H9 (cell line): ENCODE measurements at regions not wholly inside any gene's neighbourhood (a gene's known extent, or its start where the extent isn't known, plus 50 kb on each side); places are given as distances from the start of the nearest gene placed in this dataset.

Experiments
- DNase-seq: peaks from one replicate; pipeline ENCODE4 v3.0.0-alpha.2; 2017
- H2AFZ ChIP-seq: one replicate; pipeline ENCODE4 v1.6.1; 2013; ENCODE audit warnings: mild to moderate bottlenecking, low read length, control low read depth, moderate library complexity
- H2AK5ac ChIP-seq: 2 replicates; pipeline ENCODE4 v1.6.1; 2013; ENCODE audit warnings: low read length, control low read depth, mixed read lengths; ENCODE audit not compliant: insufficient read length
- H2BK120ac ChIP-seq: one replicate; pipeline ENCODE4 v1.6.1; 2013; ENCODE audit warnings: low read depth, mild to moderate bottlenecking, low read length, control low read depth, inconsistent platforms; ENCODE audit not compliant: poor library complexity, severe bottlenecking
- H2BK12ac ChIP-seq: 2 replicates; pipeline ENCODE4 v1.6.1; 2013; ENCODE audit warnings: low read length, control low read depth, mixed read lengths, low read depth; ENCODE audit not compliant: insufficient read length
- H2BK15ac ChIP-seq: 2 replicates; pipeline ENCODE4 v1.6.1; 2013; ENCODE audit warnings: low read depth, low read length, control low read depth
- H2BK20ac ChIP-seq: one replicate; pipeline ENCODE4 v1.6.1; 2013; ENCODE audit warnings: low read depth, mild to moderate bottlenecking, low read length, control low read depth, inconsistent platforms; ENCODE audit not compliant: poor library complexity, severe bottlenecking
- H2BK5ac ChIP-seq: 2 replicates; pipeline ENCODE4 v1.6.1; 2013; ENCODE audit warnings: low read length, control low read depth, mixed read lengths; ENCODE audit not compliant: insufficient read length
- H3K14ac ChIP-seq: 2 replicates; pipeline ENCODE4 v1.6.1; 2013; ENCODE audit warnings: low read length, control low read depth; ENCODE audit not compliant: insufficient read depth
- H3K18ac ChIP-seq: 2 replicates; pipeline ENCODE4 v1.6.1; 2013; ENCODE audit warnings: low read depth, mild to moderate bottlenecking, mixed read lengths, low read length, control low read depth; ENCODE audit not compliant: insufficient read length
- H3K23ac ChIP-seq: 2 replicates; pipeline ENCODE4 v1.6.1; 2013; ENCODE audit warnings: low read length, control low read depth, mixed read lengths, low read depth; ENCODE audit not compliant: insufficient read length
- H3K23me2 ChIP-seq: 2 replicates; pipeline ENCODE4 v1.6.1; 2013; ENCODE audit warnings: low read depth, mild to moderate bottlenecking, mixed read lengths, low read length, control low read depth; ENCODE audit not compliant: insufficient read length, poor library complexity, severe bottlenecking
- H3K27ac ChIP-seq: 2 replicates; pipeline ENCODE4 v1.5.1; 2013; ENCODE audit warnings: low read length, control low read depth, mixed read lengths, low read depth; ENCODE audit not compliant: insufficient read length
- H3K27me3 ChIP-seq: 2 replicates; pipeline ENCODE4 v1.6.1; 2013; ENCODE audit warnings: low read length, control low read depth, inconsistent platforms; ENCODE audit not compliant: insufficient read depth
- H3K4ac ChIP-seq: 2 replicates; pipeline ENCODE4 v1.6.1; 2013; ENCODE audit warnings: low read depth, mild to moderate bottlenecking, control low read depth, inconsistent platforms, low read length, moderate library complexity
- H3K4me1 ChIP-seq: 2 replicates; pipeline ENCODE4 v1.6.1; 2013; ENCODE audit warnings: low read length, control low read depth, inconsistent platforms; ENCODE audit not compliant: insufficient read depth
- H3K4me2 ChIP-seq: 2 replicates; pipeline ENCODE4 v1.6.1; 2013; ENCODE audit warnings: low read length, control low read depth, mixed read lengths; ENCODE audit not compliant: insufficient read length, insufficient read depth
- H3K56ac ChIP-seq: 2 replicates; pipeline ENCODE4 v1.6.1; 2013; ENCODE audit warnings: low read depth, mild to moderate bottlenecking, mixed read lengths, low read length, control low read depth; ENCODE audit not compliant: insufficient read length
- H3K79me1 ChIP-seq: 2 replicates; pipeline ENCODE4 v1.6.1; 2013; ENCODE audit warnings: low read depth, mild to moderate bottlenecking, moderate library complexity, low read length, control low read depth, inconsistent platforms; ENCODE audit not compliant: insufficient read depth, poor library complexity, severe bottlenecking
- H3K79me2 ChIP-seq: 2 replicates; pipeline ENCODE4 v1.6.1; 2013; ENCODE audit warnings: low read length, control low read depth, inconsistent platforms; ENCODE audit not compliant: insufficient read depth
- H3K9ac ChIP-seq: 2 replicates; pipeline ENCODE4 v1.6.1; 2013; ENCODE audit warnings: low read length, control low read depth, mixed read lengths; ENCODE audit not compliant: insufficient read length; ENCODE audit errors: extremely low read depth
- H3K9me3 ChIP-seq: one replicate; pipeline ENCODE4 v1.6.1; 2013; ENCODE audit warnings: low read depth, low read length, inconsistent platforms; ENCODE audit not compliant: control insufficient read depth
- H3T11ph ChIP-seq: one replicate; pipeline ENCODE4 v1.6.1; 2013; ENCODE audit warnings: mild to moderate bottlenecking, low read length, control low read depth, inconsistent platforms
- H4K20me1 ChIP-seq: one replicate; pipeline ENCODE4 v1.6.1; 2013; ENCODE audit not compliant: control insufficient read depth, insufficient read length, insufficient read depth
- H4K5ac ChIP-seq: 2 replicates; pipeline ENCODE4 v1.6.1; 2013; ENCODE audit warnings: low read depth, mild to moderate bottlenecking, mixed read lengths, low read length, control low read depth; ENCODE audit not compliant: insufficient read length
- H4K8ac ChIP-seq: replicated peaks from 2 replicates; pipeline ENCODE4 v1.6.1; 2013; ENCODE audit warnings: low read length, control low read depth, mixed read lengths, low read depth; ENCODE audit not compliant: insufficient read length
- H4K91ac ChIP-seq: 2 replicates; pipeline ENCODE4 v1.6.1; 2013; ENCODE audit warnings: low read depth, mild to moderate bottlenecking, moderate library complexity, mixed read lengths, low read length, control low read depth; ENCODE audit not compliant: insufficient read length
- H3K27ac Mint-ChIP-seq, 3 experiments: 2 replicates in 2 of 3; 3 replicates in 1 of 3; pipeline ENCODE4 v1.8.0; 2020 to 2021; ENCODE audit warnings: mixed read lengths in 3 of 3, mild to moderate bottlenecking in 1 of 3, moderate library complexity in 1 of 3
- H3K27me3 Mint-ChIP-seq: 2 replicates; pipeline ENCODE4 v1.8.0; 2021; ENCODE audit warnings: low read depth, mild to moderate bottlenecking, moderate library complexity, mixed read lengths
- H3K36me3 Mint-ChIP-seq, 3 experiments: 2 replicates in 2 of 3; 3 replicates in 1 of 3; pipeline ENCODE4 v1.8.0; 2020 to 2021; ENCODE audit warnings: low read depth in 3 of 3, mixed read lengths in 3 of 3; ENCODE audit not compliant: insufficient read depth in 1 of 3
- H3K4me1 Mint-ChIP-seq, 2 experiments: 2 replicates each; pipeline ENCODE4 v1.8.0; 2020; ENCODE audit warnings: mixed read lengths in 2 of 2
- H3K4me3 Mint-ChIP-seq, 2 experiments: 2 replicates in 1 of 2; 3 replicates in 1 of 2; pipeline ENCODE4 v1.8.0; 2020 to 2021; ENCODE audit warnings: mild to moderate bottlenecking in 2 of 2, mixed read lengths in 2 of 2, moderate library complexity in 1 of 2
- H3K9me3 Mint-ChIP-seq, 2 experiments: 2 replicates in 1 of 2; 3 replicates in 1 of 2; pipeline ENCODE4 v1.8.0; 2020; ENCODE audit warnings: mild to moderate bottlenecking in 2 of 2, mixed read lengths in 2 of 2, moderate library complexity in 1 of 2
- WGBS: extraction: QIAGEN DNeasy Blood & Tissue Kit; methylation state at CpG from one replicate; pipeline ENCODE4 v1.1.7; 2013; ENCODE audit warnings: missing lambda C conversion rate, low lambda C conversion rate, mixed read lengths; ENCODE audit not compliant: insufficient read length; ENCODE audit errors: extremely low coverage; 5-methylcytosine and 5-hydroxymethylcytosine counted together
- TF ChIP-seq, protein P1 (sequence below): fragments of 200-600 bp; sonication (generic); conservative IDR thresholded peaks from 3 replicates; pipeline ENCODE4 v1.8.0; 2021; ENCODE audit warnings: antibody characterized with exemption, mild to moderate bottlenecking

DNA sequence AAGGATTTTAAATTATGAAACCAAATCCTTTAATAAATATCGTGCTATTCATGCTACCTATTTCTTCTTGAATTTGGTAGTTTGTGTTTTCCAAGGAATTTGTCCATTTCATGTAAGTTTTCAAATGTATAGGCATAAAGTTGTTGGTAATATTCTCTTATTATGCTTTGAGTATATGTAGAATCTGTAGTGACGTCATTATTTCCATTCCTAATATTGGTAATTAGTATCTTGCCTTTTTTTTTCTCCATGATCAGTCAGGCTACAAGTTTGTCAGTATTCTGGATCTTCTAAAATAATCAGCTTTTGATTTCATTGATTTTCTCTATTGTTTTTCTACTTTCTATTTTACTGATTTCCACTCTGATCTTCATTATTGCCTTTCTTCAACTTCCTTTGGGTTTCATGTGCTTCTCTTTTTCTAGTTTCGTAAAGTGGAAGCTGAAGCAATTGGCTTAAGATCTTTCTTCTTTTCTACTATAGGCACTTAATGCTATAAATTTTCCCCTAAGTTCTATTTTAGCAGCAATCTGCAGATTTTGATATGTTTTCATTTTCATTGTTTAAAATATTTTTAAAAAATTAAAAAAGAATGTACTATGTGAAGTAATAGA lies 156.5 kb upstream of the HDAC9 start:
- peaks cover 3 to 9% (median 3%) of the 10 kb centered on the region in 3 experiments; a peak in 5 of 7 replicates for H3K36me3 Mint-ChIP-seq
- Histone ChIP-seq H3K9me3 (no peaks in the 10 kb centered on the region), H3K23me2 (no peaks in the 10 kb centered on the region), H2BK5ac (no peak overlapping the region), H4K5ac (no peak overlapping the region), H2BK120ac (no peak overlapping the region), H3T11ph (no peak overlapping the region), H3K27me3 (no peaks in the 10 kb centered on the region), H3K23ac (no peak overlapping the region), H3K4me2 (no peak overlapping the region), H3K79me1 (no peaks in the 10 kb centered on the region), H3K27ac (no peak overlapping the region), H3K9ac (no peak overlapping the region), H2AFZ (no peak overlapping the region), H3K79me2 (no peaks in the 10 kb centered on the region), H3K56ac (no peak overlapping the region), H4K20me1 (no peaks in the 10 kb centered on the region), H2BK15ac (no peak overlapping the region), H2BK20ac (no peak overlapping the region), H3K14ac (no peak overlapping the region), H4K91ac (no peak overlapping the region), H3K18ac (no peak overlapping the region), H3K4ac (no peak overlapping the region), H2AK5ac (no peak overlapping the region), H2BK12ac (no peak overlapping the region), H4K8ac (no peak overlapping the region), H3K4me1 (no peaks in the 10 kb centered on the region)
- DNase-seq = no peak
- H3K4me3 Mint-ChIP-seq = no peak overlapping the region
- no peaks in the 10 kb centered on the region for H3K4me1 Mint-ChIP-seq
- peaks cover 10% of the 10 kb centered on the region in 2 experiments for H3K9me3 Mint-ChIP-seq
- TF ChIP-seq, protein P1, sequence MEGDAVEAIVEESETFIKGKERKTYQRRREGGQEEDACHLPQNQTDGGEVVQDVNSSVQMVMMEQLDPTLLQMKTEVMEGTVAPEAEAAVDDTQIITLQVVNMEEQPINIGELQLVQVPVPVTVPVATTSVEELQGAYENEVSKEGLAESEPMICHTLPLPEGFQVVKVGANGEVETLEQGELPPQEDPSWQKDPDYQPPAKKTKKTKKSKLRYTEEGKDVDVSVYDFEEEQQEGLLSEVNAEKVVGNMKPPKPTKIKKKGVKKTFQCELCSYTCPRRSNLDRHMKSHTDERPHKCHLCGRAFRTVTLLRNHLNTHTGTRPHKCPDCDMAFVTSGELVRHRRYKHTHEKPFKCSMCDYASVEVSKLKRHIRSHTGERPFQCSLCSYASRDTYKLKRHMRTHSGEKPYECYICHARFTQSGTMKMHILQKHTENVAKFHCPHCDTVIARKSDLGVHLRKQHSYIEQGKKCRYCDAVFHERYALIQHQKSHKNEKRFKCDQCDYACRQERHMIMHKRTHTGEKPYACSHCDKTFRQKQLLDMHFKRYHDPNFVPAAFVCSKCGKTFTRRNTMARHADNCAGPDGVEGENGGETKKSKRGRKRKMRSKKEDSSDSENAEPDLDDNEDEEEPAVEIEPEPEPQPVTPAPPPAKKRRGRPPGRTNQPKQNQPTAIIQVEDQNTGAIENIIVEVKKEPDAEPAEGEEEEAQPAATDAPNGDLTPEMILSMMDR = no peak
- H3K27me3 Mint-ChIP-seq = no peaks in the 10 kb centered on the region
- no CpG with 5 or more reads among the region's 3 CpGs for WGBS
- H3K27ac Mint-ChIP-seq = no peak overlapping the region
